H9 (cell line): ENCODE measurements at regions not wholly inside any gene's neighbourhood (a gene's known extent, or its start where the extent isn't known, plus 50 kb on each side); places are given as distances from the start of the nearest gene placed in this dataset.

Experiments used
- DNase-seq: peaks from one replicate; pipeline ENCODE4 v3.0.0-alpha.2; 2017
- H2AFZ ChIP-seq: one replicate; pipeline ENCODE4 v1.6.1; 2013; ENCODE audit warnings: mild to moderate bottlenecking, low read length, control low read depth, moderate library complexity
- H2AK5ac ChIP-seq: 2 replicates; pipeline ENCODE4 v1.6.1; 2013; ENCODE audit warnings: low read length, control low read depth, mixed read lengths; ENCODE audit not compliant: insufficient read length
- H2BK120ac ChIP-seq: one replicate; pipeline ENCODE4 v1.6.1; 2013; ENCODE audit warnings: low read depth, mild to moderate bottlenecking, low read length, control low read depth, inconsistent platforms; ENCODE audit not compliant: poor library complexity, severe bottlenecking
- H2BK12ac ChIP-seq: 2 replicates; pipeline ENCODE4 v1.6.1; 2013; ENCODE audit warnings: low read length, control low read depth, mixed read lengths, low read depth; ENCODE audit not compliant: insufficient read length
- H2BK15ac ChIP-seq: 2 replicates; pipeline ENCODE4 v1.6.1; 2013; ENCODE audit warnings: low read depth, low read length, control low read depth
- H2BK20ac ChIP-seq: one replicate; pipeline ENCODE4 v1.6.1; 2013; ENCODE audit warnings: low read depth, mild to moderate bottlenecking, low read length, control low read depth, inconsistent platforms; ENCODE audit not compliant: poor library complexity, severe bottlenecking
- H2BK5ac ChIP-seq: 2 replicates; pipeline ENCODE4 v1.6.1; 2013; ENCODE audit warnings: low read length, control low read depth, mixed read lengths; ENCODE audit not compliant: insufficient read length
- H3K14ac ChIP-seq: 2 replicates; pipeline ENCODE4 v1.6.1; 2013; ENCODE audit warnings: low read length, control low read depth; ENCODE audit not compliant: insufficient read depth
- H3K18ac ChIP-seq: 2 replicates; pipeline ENCODE4 v1.6.1; 2013; ENCODE audit warnings: low read depth, mild to moderate bottlenecking, mixed read lengths, low read length, control low read depth; ENCODE audit not compliant: insufficient read length
- H3K23ac ChIP-seq: 2 replicates; pipeline ENCODE4 v1.6.1; 2013; ENCODE audit warnings: low read length, control low read depth, mixed read lengths, low read depth; ENCODE audit not compliant: insufficient read length
- H3K23me2 ChIP-seq: 2 replicates; pipeline ENCODE4 v1.6.1; 2013; ENCODE audit warnings: low read depth, mild to moderate bottlenecking, mixed read lengths, low read length, control low read depth; ENCODE audit not compliant: insufficient read length, poor library complexity, severe bottlenecking
- H3K27ac ChIP-seq: 2 replicates; pipeline ENCODE4 v1.5.1; 2013; ENCODE audit warnings: low read length, control low read depth, mixed read lengths, low read depth; ENCODE audit not compliant: insufficient read length
- H3K27me3 ChIP-seq: 2 replicates; pipeline ENCODE4 v1.6.1; 2013; ENCODE audit warnings: low read length, control low read depth, inconsistent platforms; ENCODE audit not compliant: insufficient read depth
- H3K4ac ChIP-seq: 2 replicates; pipeline ENCODE4 v1.6.1; 2013; ENCODE audit warnings: low read depth, mild to moderate bottlenecking, control low read depth, inconsistent platforms, low read length, moderate library complexity
- H3K4me1 ChIP-seq: 2 replicates; pipeline ENCODE4 v1.6.1; 2013; ENCODE audit warnings: low read length, control low read depth, inconsistent platforms; ENCODE audit not compliant: insufficient read depth
- H3K4me2 ChIP-seq: 2 replicates; pipeline ENCODE4 v1.6.1; 2013; ENCODE audit warnings: low read length, control low read depth, mixed read lengths; ENCODE audit not compliant: insufficient read length, insufficient read depth
- H3K56ac ChIP-seq: 2 replicates; pipeline ENCODE4 v1.6.1; 2013; ENCODE audit warnings: low read depth, mild to moderate bottlenecking, mixed read lengths, low read length, control low read depth; ENCODE audit not compliant: insufficient read length
- H3K79me1 ChIP-seq: 2 replicates; pipeline ENCODE4 v1.6.1; 2013; ENCODE audit warnings: low read depth, mild to moderate bottlenecking, moderate library complexity, low read length, control low read depth, inconsistent platforms; ENCODE audit not compliant: insufficient read depth, poor library complexity, severe bottlenecking
- H3K79me2 ChIP-seq: 2 replicates; pipeline ENCODE4 v1.6.1; 2013; ENCODE audit warnings: low read length, control low read depth, inconsistent platforms; ENCODE audit not compliant: insufficient read depth
- H3K9ac ChIP-seq: 2 replicates; pipeline ENCODE4 v1.6.1; 2013; ENCODE audit warnings: low read length, control low read depth, mixed read lengths; ENCODE audit not compliant: insufficient read length; ENCODE audit errors: extremely low read depth
- H3K9me3 ChIP-seq: one replicate; pipeline ENCODE4 v1.6.1; 2013; ENCODE audit warnings: low read depth, low read length, inconsistent platforms; ENCODE audit not compliant: control insufficient read depth
- H3T11ph ChIP-seq: one replicate; pipeline ENCODE4 v1.6.1; 2013; ENCODE audit warnings: mild to moderate bottlenecking, low read length, control low read depth, inconsistent platforms
- H4K20me1 ChIP-seq: one replicate; pipeline ENCODE4 v1.6.1; 2013; ENCODE audit not compliant: control insufficient read depth, insufficient read length, insufficient read depth
- H4K5ac ChIP-seq: 2 replicates; pipeline ENCODE4 v1.6.1; 2013; ENCODE audit warnings: low read depth, mild to moderate bottlenecking, mixed read lengths, low read length, control low read depth; ENCODE audit not compliant: insufficient read length
- H4K8ac ChIP-seq: replicated peaks from 2 replicates; pipeline ENCODE4 v1.6.1; 2013; ENCODE audit warnings: low read length, control low read depth, mixed read lengths, low read depth; ENCODE audit not compliant: insufficient read length
- H4K91ac ChIP-seq: 2 replicates; pipeline ENCODE4 v1.6.1; 2013; ENCODE audit warnings: low read depth, mild to moderate bottlenecking, moderate library complexity, mixed read lengths, low read length, control low read depth; ENCODE audit not compliant: insufficient read length
- H3K27ac Mint-ChIP-seq, 3 experiments: 2 replicates in 2 of 3; 3 replicates in 1 of 3; pipeline ENCODE4 v1.8.0; 2020 to 2021; ENCODE audit warnings: mixed read lengths in 3 of 3, mild to moderate bottlenecking in 1 of 3, moderate library complexity in 1 of 3
- H3K27me3 Mint-ChIP-seq: 2 replicates; pipeline ENCODE4 v1.8.0; 2021; ENCODE audit warnings: low read depth, mild to moderate bottlenecking, moderate library complexity, mixed read lengths
- H3K36me3 Mint-ChIP-seq, 3 experiments: 2 replicates in 2 of 3; 3 replicates in 1 of 3; pipeline ENCODE4 v1.8.0; 2020 to 2021; ENCODE audit warnings: low read depth in 3 of 3, mixed read lengths in 3 of 3; ENCODE audit not compliant: insufficient read depth in 1 of 3
- H3K4me1 Mint-ChIP-seq, 2 experiments: 2 replicates each; pipeline ENCODE4 v1.8.0; 2020; ENCODE audit warnings: mixed read lengths in 2 of 2
- H3K4me3 Mint-ChIP-seq, 2 experiments: 2 replicates in 1 of 2; 3 replicates in 1 of 2; pipeline ENCODE4 v1.8.0; 2020 to 2021; ENCODE audit warnings: mild to moderate bottlenecking in 2 of 2, mixed read lengths in 2 of 2, moderate library complexity in 1 of 2
- H3K9me3 Mint-ChIP-seq, 2 experiments: 2 replicates in 1 of 2; 3 replicates in 1 of 2; pipeline ENCODE4 v1.8.0; 2020; ENCODE audit warnings: mild to moderate bottlenecking in 2 of 2, mixed read lengths in 2 of 2, moderate library complexity in 1 of 2
- CTCF ChIP-seq: fragments of 200-600 bp; sonication (generic); conservative IDR thresholded peaks from 3 replicates; pipeline ENCODE4 v1.8.0; 2021; ENCODE audit warnings: antibody characterized with exemption, mild to moderate bottlenecking
- WGBS: extraction: QIAGEN DNeasy Blood & Tissue Kit; methylation state at CpG from one replicate; pipeline ENCODE4 v1.1.7; 2013; ENCODE audit warnings: missing lambda C conversion rate, low lambda C conversion rate, mixed read lengths; ENCODE audit not compliant: insufficient read length; ENCODE audit errors: extremely low coverage; 5-methylcytosine and 5-hydroxymethylcytosine counted together

- Histone ChIP-seq H2BK120ac (no peak overlapping the region), H2BK20ac (no peak overlapping the region), H3T11ph (no peak overlapping the region), H3K14ac (no peak overlapping the region), H3K9ac (no peak overlapping the region), H3K79me2 (no peaks in the 10 kb centered on the region), H3K4me1 (no peaks in the 10 kb centered on the region), H2BK15ac (no peak overlapping the region), H3K27me3 (no peaks in the 10 kb centered on the region), H3K23ac (no peak overlapping the region), H3K18ac (no peak overlapping the region), H2BK12ac (no peak overlapping the region), H3K23me2 (no peaks in the 10 kb centered on the region), H3K79me1 (no peaks in the 10 kb centered on the region), H4K8ac (no peak overlapping the region), H4K91ac (no peak overlapping the region), H4K5ac (no peak overlapping the region), H4K20me1 (no peaks in the 10 kb centered on the region), H3K9me3 (no peaks in the 10 kb centered on the region), H3K27ac (no peak overlapping the region), H2BK5ac (no peak overlapping the region), H2AFZ (no peak overlapping the region), H3K4me2 (no peak overlapping the region), H3K56ac (no peak overlapping the region), H2AK5ac (no peak overlapping the region), H3K4ac (no peak overlapping the region)
- no peaks in the 10 kb centered on the region for H3K27me3 Mint-ChIP-seq
- H3K9me3 Mint-ChIP-seq, result no peaks in the 10 kb centered on the region; a peak in 1 of 5 replicates
- peaks cover 0 to 3% of the 10 kb centered on the region in 2 experiments; a peak in 1 of 4 replicates for H3K4me1 Mint-ChIP-seq
- TF ChIP-seq CTCF, result no peak
- WGBS, result no CpG with 5 or more reads among the region's 1 CpG
- H3K36me3 Mint-ChIP-seq, result no peaks in the 10 kb centered on the region; a peak in 1 of 7 replicates
- no peak overlapping the region; a peak in 1 of 7 replicates for H3K27ac Mint-ChIP-seq
- no peak for DNase-seq
- no peak overlapping the region for H3K4me3 Mint-ChIP-seq
These were observed 846.5 kb upstream of the ADAMTS5 start for GRCh38 chr21:27813344-27813743.
